Lung (tissue), 11 donors: ENCODE measurements at regions not wholly inside any gene's neighbourhood (a gene's known extent, or its start where the extent isn't known, plus 50 kb on each side); places are given as distances from the start of the nearest gene placed in this dataset.

Experiments
- ATAC-seq: fragments of 200-7000 bp; cut with Tn5 transposase; one replicate; pipeline ENCODE4 v1.9.1; 2020; ENCODE audit warnings: moderate number of reproducible peaks; ENCODE audit not compliant: insufficient read depth, low FRiP score
- DNase-seq, 3 donors: peaks; one replicate each; pipeline ENCODE4 v3.0.0-alpha.2; 2013 to 2017
- H3K27ac ChIP-seq, 2 donors: one replicate each; pipeline ENCODE4 v1.5.1; 2013; ENCODE audit warnings: mild to moderate bottlenecking in 2 of 2, moderate library complexity in 2 of 2, control low read depth in 1 of 2, inconsistent platforms in 1 of 2, low read depth in 1 of 2, low read length in 1 of 2
- H3K27me3 ChIP-seq, 3 donors: one replicate each; pipeline ENCODE4 v1.5.1; 2013; ENCODE audit warnings: low read length in 2 of 3; ENCODE audit not compliant: control insufficient read depth in 3 of 3, insufficient read depth in 3 of 3
- H3K36me3 ChIP-seq, 4 donors: one replicate each; pipeline ENCODE4 v1.5.1; 2013; ENCODE audit warnings: low read length in 4 of 4, mild to moderate bottlenecking in 1 of 4, moderate library complexity in 1 of 4; ENCODE audit not compliant: control insufficient read depth in 4 of 4, insufficient read depth in 4 of 4
- H3K4me1 ChIP-seq, 5 donors: one replicate each; pipeline ENCODE4 v1.5.1; 2013; ENCODE audit warnings: low read length in 5 of 5, mild to moderate bottlenecking in 2 of 5, moderate library complexity in 1 of 5; ENCODE audit not compliant: control insufficient read depth in 5 of 5, insufficient read depth in 5 of 5
- H3K4me3 ChIP-seq: one replicate; pipeline ENCODE4 v1.5.1; 2013; ENCODE audit warnings: mild to moderate bottlenecking, control low read depth, moderate library complexity
- H3K9ac ChIP-seq, 2 donors: one replicate each; pipeline ENCODE4 v1.5.1; 2013; ENCODE audit warnings: low read length in 2 of 2, control low read depth in 1 of 2; ENCODE audit not compliant: insufficient read depth in 1 of 2
- H3K9me3 ChIP-seq, 4 donors: one replicate each; pipeline ENCODE4 v1.5.1; 2013; ENCODE audit warnings: low read length in 3 of 4, mild to moderate bottlenecking in 1 of 4, moderate library complexity in 1 of 4; ENCODE audit not compliant: control insufficient read depth in 4 of 4, insufficient read depth in 3 of 4
- WGBS, 2 donors: extraction: QIAGEN DNeasy Blood & Tissue Kit; methylation state at CpG; one replicate each; pipeline ENCODE4 v1.1.7; 2013; 5-methylcytosine and 5-hydroxymethylcytosine counted together
- TF ChIP-seq, protein P1 (sequence below): IDR thresholded peaks from 2 replicates; pipeline ENCODE4 v1.5.1; 2012; ENCODE audit warnings: mild to moderate bottlenecking; ENCODE audit errors: control extremely low read depth, extremely low read depth
- donor health status: control.
- donor health status: control.
- donor health status: Bipolar disorder and iron deficiency.
- donor health status: healthy.
- donor health status: DM: yes; HTN: yes; CAD: no.

DNA sequence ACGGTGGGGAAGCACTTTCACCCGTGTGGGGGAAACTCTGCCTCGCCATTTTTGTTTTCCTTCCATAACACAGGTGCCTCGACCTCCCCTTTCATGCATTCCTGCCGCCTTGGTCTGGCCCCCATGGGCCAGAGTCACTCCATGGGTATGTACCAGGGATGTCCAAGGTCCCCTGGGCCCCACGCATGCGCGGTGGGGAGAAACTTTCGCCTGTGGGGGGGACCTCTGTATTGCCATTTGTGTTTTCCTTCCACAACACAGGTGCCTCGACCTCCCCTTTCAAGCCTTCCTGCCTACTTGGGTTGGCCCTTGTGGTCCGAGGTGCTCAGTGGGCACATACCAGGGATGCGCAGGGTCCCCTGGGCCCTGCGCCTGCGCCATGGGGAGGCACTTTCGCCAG is 345.8 kb downstream of the ALG10 start:
- H3K9me3 ChIP-seq: peaks cover 0 to 93% (median 0%) of the 10 kb centered on the region in 4 donors
- ATAC-seq: no peak

GRCh38 chr12:34371050-34371449 is 348.8 kb downstream of the ALG10 start:
- Histone ChIP-seq H3K36me3 (no peaks in the 10 kb centered on the region), H3K27me3 (no peaks in the 10 kb centered on the region), H3K27ac (no peak overlapping the region), H3K4me1 (no peaks in the 10 kb centered on the region), H3K4me3 (no peak overlapping the region), H3K9ac (no peak overlapping the region), H3K9me3 (peaks cover 0 to 92% (median 0%) of the 10 kb centered on the region in 4 donors)
- ATAC-seq (no peak), DNase-seq (no peak)
- TF ChIP-seq, protein P1, sequence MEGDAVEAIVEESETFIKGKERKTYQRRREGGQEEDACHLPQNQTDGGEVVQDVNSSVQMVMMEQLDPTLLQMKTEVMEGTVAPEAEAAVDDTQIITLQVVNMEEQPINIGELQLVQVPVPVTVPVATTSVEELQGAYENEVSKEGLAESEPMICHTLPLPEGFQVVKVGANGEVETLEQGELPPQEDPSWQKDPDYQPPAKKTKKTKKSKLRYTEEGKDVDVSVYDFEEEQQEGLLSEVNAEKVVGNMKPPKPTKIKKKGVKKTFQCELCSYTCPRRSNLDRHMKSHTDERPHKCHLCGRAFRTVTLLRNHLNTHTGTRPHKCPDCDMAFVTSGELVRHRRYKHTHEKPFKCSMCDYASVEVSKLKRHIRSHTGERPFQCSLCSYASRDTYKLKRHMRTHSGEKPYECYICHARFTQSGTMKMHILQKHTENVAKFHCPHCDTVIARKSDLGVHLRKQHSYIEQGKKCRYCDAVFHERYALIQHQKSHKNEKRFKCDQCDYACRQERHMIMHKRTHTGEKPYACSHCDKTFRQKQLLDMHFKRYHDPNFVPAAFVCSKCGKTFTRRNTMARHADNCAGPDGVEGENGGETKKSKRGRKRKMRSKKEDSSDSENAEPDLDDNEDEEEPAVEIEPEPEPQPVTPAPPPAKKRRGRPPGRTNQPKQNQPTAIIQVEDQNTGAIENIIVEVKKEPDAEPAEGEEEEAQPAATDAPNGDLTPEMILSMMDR: no peak
- 62 to 71% methylated on average over 17 of the region's 17 CpGs for WGBS, 2 donors

More for the DNA sequence above, 345.8 kb downstream of the ALG10 start:
- no peaks in the 10 kb centered on the region for H3K4me1 ChIP-seq
- H3K4me3 ChIP-seq: no peak overlapping the region
- H3K9ac ChIP-seq: no peak overlapping the region
- 65 to 66% methylated on average over 15 of the region's 15 CpGs for WGBS, 2 donors
- TF ChIP-seq, protein P1: no peak
- H3K36me3 ChIP-seq: no peaks in the 10 kb centered on the region
- H3K27me3 ChIP-seq: no peaks in the 10 kb centered on the region
- H3K27ac ChIP-seq: no peak overlapping the region
- no peak for DNase-seq

- Histone ChIP-seq H3K9me3 (peaks cover 0 to 92% (median 0%) of the 10 kb centered on the region in 4 donors), H3K4me3 (no peak overlapping the region), H3K9ac (no peak overlapping the region), H3K27ac (no peak overlapping the region), H3K4me1 (no peaks in the 10 kb centered on the region), H3K27me3 (no peaks in the 10 kb centered on the region), H3K36me3 (no peaks in the 10 kb centered on the region)
- TF ChIP-seq, protein P1: no peak
- WGBS, 2 donors: 60 to 63% methylated on average over 21 of the region's 21 CpGs
- ATAC-seq: no peak
- DNase-seq: no peak
Measured at GRCh38 chr12:34372003-34372402, 349.7 kb downstream of the ALG10 start.

GRCh38 chr12:34373926-34374325 is 351.6 kb downstream of the ALG10 start:
- Histone ChIP-seq H3K9ac (no peak overlapping the region), H3K36me3 (no peaks in the 10 kb centered on the region), H3K4me3 (no peak overlapping the region), H3K9me3 (peaks cover 0 to 91% (median 0%) of the 10 kb centered on the region in 4 donors), H3K4me1 (no peaks in the 10 kb centered on the region), H3K27me3 (no peaks in the 10 kb centered on the region), H3K27ac (no peak overlapping the region)
- TF ChIP-seq, protein P1: no peak
- no peak for DNase-seq
- WGBS, 2 donors: 72 to 75% methylated on average over 25 of the region's 25 CpGs
- no peak for ATAC-seq
